Fibroblast of pulmonary artery (primary cell): ENCODE measurements at regions not wholly inside any gene's neighbourhood (a gene's known extent, or its start where the extent isn't known, plus 50 kb on each side); places are given as distances from the start of the nearest gene placed in this dataset.

Experiments used
- DNase-seq: peaks from one replicate; pipeline ENCODE4 v3.0.0-alpha.2; 2010; ENCODE audit warnings: low read depth
- H3K4me3 ChIP-seq: replicated peaks from 2 replicates; pipeline ENCODE4 v1.5.1; 2011; ENCODE audit warnings: low read depth, mild to moderate bottlenecking, control low read depth, low read length, moderate library complexity
- TF ChIP-seq, protein P1 (sequence below): IDR thresholded peaks from 2 replicates; pipeline ENCODE4 v1.5.1; 2011; ENCODE audit warnings: mild to moderate bottlenecking, control low read depth, low read length, inconsistent platforms; ENCODE audit errors: missing control alignments

DNA sequence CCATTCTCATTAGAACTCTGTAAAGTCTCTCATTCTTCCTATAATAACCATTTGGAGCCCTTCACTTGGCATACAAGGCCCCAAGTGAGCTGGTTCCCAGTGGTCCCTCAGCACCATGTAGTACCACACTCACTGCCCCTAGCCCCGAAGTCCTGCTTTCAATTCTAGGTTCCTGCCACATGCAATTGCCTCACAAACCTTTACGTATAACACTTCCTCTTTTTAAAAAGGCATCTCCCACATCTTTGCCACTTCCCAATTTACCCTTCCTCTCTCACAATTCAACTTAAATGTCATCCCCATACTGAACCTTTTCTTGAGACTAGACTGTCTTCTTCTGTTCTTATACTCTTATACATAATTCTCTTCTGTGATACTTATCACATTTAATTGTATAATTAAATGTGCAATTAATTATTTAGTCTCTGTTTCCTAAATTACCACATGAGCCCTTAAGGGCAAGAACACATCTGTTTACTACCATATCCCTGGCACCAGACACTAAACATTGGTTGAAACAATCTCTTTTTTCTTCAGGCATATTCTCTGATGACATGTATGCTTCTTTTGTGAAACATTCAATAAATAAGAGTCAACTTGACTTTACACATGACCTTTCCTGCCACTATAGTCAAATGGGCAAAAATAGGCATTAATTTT lies 304.0 kb downstream of the SPRY2 start:
- TF ChIP-seq, protein P1, sequence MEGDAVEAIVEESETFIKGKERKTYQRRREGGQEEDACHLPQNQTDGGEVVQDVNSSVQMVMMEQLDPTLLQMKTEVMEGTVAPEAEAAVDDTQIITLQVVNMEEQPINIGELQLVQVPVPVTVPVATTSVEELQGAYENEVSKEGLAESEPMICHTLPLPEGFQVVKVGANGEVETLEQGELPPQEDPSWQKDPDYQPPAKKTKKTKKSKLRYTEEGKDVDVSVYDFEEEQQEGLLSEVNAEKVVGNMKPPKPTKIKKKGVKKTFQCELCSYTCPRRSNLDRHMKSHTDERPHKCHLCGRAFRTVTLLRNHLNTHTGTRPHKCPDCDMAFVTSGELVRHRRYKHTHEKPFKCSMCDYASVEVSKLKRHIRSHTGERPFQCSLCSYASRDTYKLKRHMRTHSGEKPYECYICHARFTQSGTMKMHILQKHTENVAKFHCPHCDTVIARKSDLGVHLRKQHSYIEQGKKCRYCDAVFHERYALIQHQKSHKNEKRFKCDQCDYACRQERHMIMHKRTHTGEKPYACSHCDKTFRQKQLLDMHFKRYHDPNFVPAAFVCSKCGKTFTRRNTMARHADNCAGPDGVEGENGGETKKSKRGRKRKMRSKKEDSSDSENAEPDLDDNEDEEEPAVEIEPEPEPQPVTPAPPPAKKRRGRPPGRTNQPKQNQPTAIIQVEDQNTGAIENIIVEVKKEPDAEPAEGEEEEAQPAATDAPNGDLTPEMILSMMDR: no peak
- no peak overlapping the region for H3K4me3 ChIP-seq
- no peak for DNase-seq

DNA sequence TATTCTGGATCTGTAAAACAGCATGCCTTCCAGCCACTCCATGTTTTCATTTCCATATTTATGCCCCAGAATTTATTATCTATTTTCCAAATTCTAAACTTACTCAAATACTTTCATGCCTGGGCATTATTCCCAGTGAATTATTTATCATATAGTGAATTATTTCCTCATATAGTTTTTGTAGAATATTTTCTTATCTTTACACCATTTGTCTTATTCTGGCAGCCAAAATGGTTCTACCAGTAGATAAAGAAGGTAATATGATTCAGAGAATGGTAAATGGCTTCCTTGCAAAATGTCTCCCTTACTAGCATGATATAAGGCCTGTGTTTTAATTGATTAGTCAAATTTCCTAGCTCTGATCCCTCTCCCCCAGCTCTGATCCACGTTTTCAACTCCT lies 305.8 kb downstream of the SPRY2 start:
- TF ChIP-seq, protein P1: no peak
- no peak overlapping the region for H3K4me3 ChIP-seq
- no peak for DNase-seq

- TF ChIP-seq, protein P1: no peak
- no peak overlapping the region for H3K4me3 ChIP-seq
- no peak for DNase-seq
Measured at GRCh38 chr13:80033951-80034350, 307.0 kb downstream of the SPRY2 start.

DNA sequence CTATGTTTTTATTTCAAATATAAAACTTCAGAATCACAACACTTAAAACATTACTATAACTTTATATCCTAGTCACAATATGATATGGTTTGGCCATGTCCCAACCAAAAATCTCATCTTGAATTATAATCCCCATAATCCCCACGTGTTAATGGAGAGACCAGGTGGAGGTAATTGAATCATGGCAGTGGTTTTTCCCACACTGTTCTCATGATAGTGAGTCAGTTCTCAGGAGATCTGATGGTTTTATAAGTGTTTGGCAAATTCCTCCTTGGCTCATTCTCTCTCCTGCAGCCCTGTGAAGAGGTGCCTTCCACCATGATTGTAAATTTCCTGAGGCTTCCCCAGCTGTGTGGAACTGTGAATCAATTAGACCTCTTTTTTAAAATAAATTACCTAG lies 307.6 kb downstream of the SPRY2 start:
- TF ChIP-seq, protein P1: no peak
- no peak for DNase-seq
- H3K4me3 ChIP-seq: no peak overlapping the region

DNA sequence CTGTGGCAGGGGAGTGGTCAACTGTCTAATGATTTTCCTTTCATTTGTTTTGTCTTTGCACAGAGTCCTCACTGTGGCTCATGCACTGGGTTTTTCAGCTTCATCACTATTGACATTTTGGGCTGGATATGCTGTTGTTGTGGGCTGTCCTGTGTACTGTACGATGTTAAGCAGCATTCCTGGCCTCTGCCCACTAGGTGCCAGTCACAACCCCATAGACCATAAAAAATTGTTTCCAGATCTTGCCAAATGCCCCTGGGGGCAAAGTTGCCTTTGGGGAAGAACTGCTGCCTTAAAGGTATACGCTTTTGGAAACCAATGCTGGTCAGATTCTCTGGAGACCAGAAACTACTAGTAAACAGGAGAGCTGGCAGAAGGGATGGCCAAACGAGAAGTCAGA lies 310.4 kb downstream of the SPRY2 start:
- DNase-seq: peak; percentile 44
- H3K4me3 ChIP-seq: no peak overlapping the region
- TF ChIP-seq, protein P1: peak; percentile 35

GRCh38 chr13:80029170-80029569 lies 311.8 kb downstream of the SPRY2 start:
- TF ChIP-seq, protein P1: no peak
- no peak for DNase-seq

GRCh38 chr13:80022146-80022545 lies 318.8 kb downstream of the SPRY2 start:
- no peak overlapping the region for H3K4me3 ChIP-seq
- TF ChIP-seq, protein P1: no peak
- DNase-seq: no peak

More at GRCh38 chr13:80029170-80029569, 311.8 kb downstream of the SPRY2 start:
- H3K4me3 ChIP-seq: no peak overlapping the region
